ENCODE measurements at regions not wholly inside any gene's neighbourhood (a gene's known extent, or its start where the extent isn't known, plus 50 kb on each side); places are given as distances from the start of the nearest gene placed in this dataset.

DNA sequence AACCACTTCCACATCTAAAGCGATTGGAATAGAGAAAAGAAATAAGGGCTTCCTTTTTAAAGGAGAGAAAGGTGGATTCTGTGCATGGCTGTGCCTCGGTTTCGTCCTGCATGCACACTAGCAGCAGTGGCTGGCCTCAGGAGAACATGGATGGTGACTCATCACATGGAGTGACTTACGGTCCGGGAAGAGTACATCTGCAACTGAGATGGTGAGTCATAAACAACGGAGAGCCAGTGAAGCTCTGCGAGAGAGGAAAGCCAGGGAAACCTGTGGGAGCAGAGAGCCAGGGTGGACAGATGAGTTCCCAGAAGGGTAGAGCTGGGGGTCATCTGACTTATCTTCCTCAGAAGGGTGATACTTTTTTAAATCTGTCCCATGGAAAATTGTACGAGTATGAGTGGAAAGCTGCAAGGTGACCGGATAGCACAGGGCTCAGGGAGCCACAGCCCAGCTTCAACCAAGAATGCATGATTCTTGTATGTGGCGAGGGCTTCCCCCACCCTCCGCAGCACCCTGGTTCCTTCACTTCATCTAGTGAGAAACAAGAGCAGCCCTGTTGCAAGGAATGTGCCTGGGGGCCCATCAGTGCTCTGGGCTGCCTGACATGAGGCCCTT, 259.1 kb downstream of the KLF6 start:
- no peak for TF ChIP-seq POLR2A (IDR thresholded peaks at IDR 0.05)
- TF ChIP-seq, protein P1, sequence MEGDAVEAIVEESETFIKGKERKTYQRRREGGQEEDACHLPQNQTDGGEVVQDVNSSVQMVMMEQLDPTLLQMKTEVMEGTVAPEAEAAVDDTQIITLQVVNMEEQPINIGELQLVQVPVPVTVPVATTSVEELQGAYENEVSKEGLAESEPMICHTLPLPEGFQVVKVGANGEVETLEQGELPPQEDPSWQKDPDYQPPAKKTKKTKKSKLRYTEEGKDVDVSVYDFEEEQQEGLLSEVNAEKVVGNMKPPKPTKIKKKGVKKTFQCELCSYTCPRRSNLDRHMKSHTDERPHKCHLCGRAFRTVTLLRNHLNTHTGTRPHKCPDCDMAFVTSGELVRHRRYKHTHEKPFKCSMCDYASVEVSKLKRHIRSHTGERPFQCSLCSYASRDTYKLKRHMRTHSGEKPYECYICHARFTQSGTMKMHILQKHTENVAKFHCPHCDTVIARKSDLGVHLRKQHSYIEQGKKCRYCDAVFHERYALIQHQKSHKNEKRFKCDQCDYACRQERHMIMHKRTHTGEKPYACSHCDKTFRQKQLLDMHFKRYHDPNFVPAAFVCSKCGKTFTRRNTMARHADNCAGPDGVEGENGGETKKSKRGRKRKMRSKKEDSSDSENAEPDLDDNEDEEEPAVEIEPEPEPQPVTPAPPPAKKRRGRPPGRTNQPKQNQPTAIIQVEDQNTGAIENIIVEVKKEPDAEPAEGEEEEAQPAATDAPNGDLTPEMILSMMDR (IDR thresholded peaks at IDR 0.05), result no peak
